GM19239 (cell line): ENCODE measurements at regions not wholly inside any gene's neighbourhood (a gene's known extent, or its start where the extent isn't known, plus 50 kb on each side); places are given as distances from the start of the nearest gene placed in this dataset.
"Not testable (repeated sequence)": the region's sequence is repeated elsewhere in the genome, so short reads cannot be mapped to it uniquely, and the experiment has no call there.

Experiments
- DNase-seq: peaks from one replicate; pipeline ENCODE4 v3.0.0; 2011; ENCODE audit warnings: low spot score; ENCODE audit not compliant: insufficient read length
- FAIRE-seq: peaks from 2 replicates; lab custom pipeline; 2011; peaks lifted over from hg19 to GRCh38; lab: Jason Lieb, UNC

GRCh38 chr6:134746140-134746539, 203.8 kb downstream of the ALDH8A1 start:
- FAIRE-seq = no peak

GRCh38 chr6:134745192-134745591, 204.7 kb downstream of the ALDH8A1 start:
- FAIRE-seq, DNase-seq: not testable (repeated sequence)

More at GRCh38 chr6:134746140-134746539, 203.8 kb downstream of the ALDH8A1 start:
- DNase-seq = no peak

GRCh38 chr6:134744301-134744700, 205.6 kb downstream of the ALDH8A1 start:
- no peak for FAIRE-seq
- DNase-seq = no peak

GRCh38 chr6:134741200-134741536, 208.7 kb downstream of the ALDH8A1 start:
- FAIRE-seq (no peak), DNase-seq (no peak)

- no peak for FAIRE-seq
- no peak for DNase-seq
These were observed 209.3 kb downstream of the ALDH8A1 start for GRCh38 chr6:134740473-134741199.

- DNase-seq (no peak), FAIRE-seq (no peak)
These were observed 209.9 kb downstream of the ALDH8A1 start for GRCh38 chr6:134740027-134740373.

- FAIRE-seq (no peak), DNase-seq (no peak)
These were observed 210.4 kb downstream of the ALDH8A1 start for GRCh38 chr6:134739299-134740026.

- DNase-seq (no peak), FAIRE-seq (no peak)
These were observed 211.6 kb downstream of the ALDH8A1 start for GRCh38 chr6:134738211-134738885.

- no peak for DNase-seq
- no peak for FAIRE-seq
These were observed 214.4 kb downstream of the ALDH8A1 start for GRCh38 chr6:134735461-134735860.

- FAIRE-seq (no peak), DNase-seq (no peak)
These were observed 215.5 kb downstream of the ALDH8A1 start for GRCh38 chr6:134734312-134734869.

- no peak for DNase-seq
- no peak for FAIRE-seq
These were observed 216.1 kb downstream of the ALDH8A1 start for GRCh38 chr6:134733801-134734200.

GRCh38 chr6:134732763-134733162, 217.1 kb downstream of the ALDH8A1 start:
- FAIRE-seq (no peak), DNase-seq (no peak)

- no peak for DNase-seq
- no peak for FAIRE-seq
These were observed 218.3 kb downstream of the ALDH8A1 start for GRCh38 chr6:134731615-134732014.

- DNase-seq (no peak), FAIRE-seq (no peak)
These were observed 219.9 kb downstream of the ALDH8A1 start for GRCh38 chr6:134730013-134730412.

GRCh38 chr6:134729561-134729960, 220.3 kb downstream of the ALDH8A1 start:
- DNase-seq (no peak), FAIRE-seq (no peak)

- no peak for FAIRE-seq
- no peak for DNase-seq
These were observed 222.8 kb downstream of the ALDH8A1 start for GRCh38 chr6:134727081-134727480.

- no peak for DNase-seq
These were observed 224.3 kb downstream of the ALDH8A1 start for GRCh38 chr6:134725590-134725989.

GRCh38 chr6:134724771-134725340, 225.0 kb downstream of the ALDH8A1 start:
- DNase-seq (no peak), FAIRE-seq (no peak)

More at GRCh38 chr6:134725590-134725989, 224.3 kb downstream of the ALDH8A1 start:
- no peak for FAIRE-seq

- DNase-seq (no peak), FAIRE-seq (no peak)
These were observed 226.6 kb downstream of the ALDH8A1 start for GRCh38 chr6:134723081-134723871.
